HEK293T (cell line): ENCODE measurements at regions not wholly inside any gene's neighbourhood (a gene's known extent, or its start where the extent isn't known, plus 50 kb on each side); places are given as distances from the start of the nearest gene placed in this dataset.

Experiments
- BHLHE40 ChIP-seq: fragments of 450-650 bp; IDR thresholded peaks from 2 replicates; pipeline ENCODE4 v1.6.1; 2016; ENCODE audit warnings: mild to moderate bottlenecking, moderate library complexity, borderline replicate concordance
- L3MBTL2 ChIP-seq: fragments of 450-650 bp; conservative IDR thresholded peaks from 2 replicates; pipeline ENCODE4 v1.6.1; 2016; ENCODE audit warnings: mild to moderate bottlenecking
- NFRKB ChIP-seq: fragments of 450-650 bp; IDR thresholded peaks from 2 replicates; pipeline ENCODE4 v1.6.1; 2016; ENCODE audit warnings: mild to moderate bottlenecking, moderate library complexity
- SP1 ChIP-seq: fragments of 450-650 bp; IDR thresholded peaks from 2 replicates; pipeline ENCODE4 v1.6.1; 2017
- TARDBP ChIP-seq: fragments of 450-650 bp; IDR thresholded peaks from 2 replicates; pipeline ENCODE4 v1.6.1; 2016

DNA sequence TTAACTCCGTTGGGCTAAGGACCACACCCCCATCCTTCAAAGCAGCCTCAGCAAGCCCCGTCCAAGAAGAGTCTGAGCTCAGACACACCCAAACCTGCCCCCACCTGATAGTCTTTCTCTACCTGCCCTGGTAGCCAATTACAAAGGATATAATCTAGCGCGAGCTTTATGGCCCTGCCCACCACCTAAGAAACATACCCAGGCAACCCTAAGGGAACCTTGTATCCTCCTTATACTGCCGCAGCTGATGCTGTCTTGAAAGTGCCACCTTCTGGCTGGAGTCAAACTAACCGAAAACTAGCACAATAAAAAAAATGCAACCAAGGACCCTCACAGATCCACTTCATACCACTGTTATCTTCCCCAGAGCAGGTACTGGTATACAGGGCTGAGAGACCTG, 628.3 kb upstream of the REG3G start:
- TF ChIP-seq TARDBP, result no peak
- TF ChIP-seq L3MBTL2, result no peak
- no peak for TF ChIP-seq SP1
- no peak for TF ChIP-seq NFRKB
- no peak for TF ChIP-seq BHLHE40
